HCT116 (cell line): ENCODE measurements at regions not wholly inside any gene's neighbourhood (a gene's known extent, or its start where the extent isn't known, plus 50 kb on each side); places are given as distances from the start of the nearest gene placed in this dataset.

Experiments
- ATAC-seq: fragments of 200-7000 bp; cut with Tn5 transposase; 2 replicates; pipeline ENCODE4 v1.9.1; 2020; ENCODE audit warnings: mild to moderate bottlenecking, moderate library complexity
- BruUV-seq: library from RNA; stranded (reverse); fragments of 400-500 nt; replicated peaks from 2 replicates; lab custom pipeline; 2021; lab: Mats Ljungman, UMichigan
- CTCF ChIA-PET: fragments of 300-600 bp; sonication (Branson Sonifier 250); formaldehyde crosslinking; loops from one replicate; lab custom pipeline; 2021; ENCODE audit warnings: antibody characterized with exemption; lab: Charles Lee
- POLR2A ChIA-PET: fragments of 300-600, 350-600 bp; sonication (Branson Sonifier 250); formaldehyde crosslinking; loops from one replicate; lab custom pipeline; 2021; ENCODE audit warnings: antibody characterized with exemption; lab: Charles Lee
- RAD21 ChIA-PET, 2 experiments: fragments of 300-600 bp; sonication (Branson Sonifier 250); formaldehyde crosslinking; loops; one replicate each; lab custom pipeline; 2023; ENCODE audit warnings: low total read pairs in 2 of 2; ENCODE audit not compliant: uncharacterized antibody in 2 of 2, unreplicated experiment in 2 of 2, low non-redundant PET in 1 of 2; lab: Charles Lee
- DNase-seq: peaks from one replicate; pipeline ENCODE4 v3.0.0-alpha.2; 2010; ENCODE audit warnings: low read depth, low spot score
- H2AFZ ChIP-seq: fragments of 200-600 bp; shearing (Covaris generic), sonication (generic); 2 replicates; pipeline ENCODE4 v1.6.1; 2017; ENCODE audit warnings: low read depth, mixed run types, mixed read lengths, antibody characterized with exemption, low read length; ENCODE audit not compliant: poor library complexity, severe bottlenecking
- H3K27ac ChIP-seq: 2 replicates; pipeline ENCODE4 v1.5.1; 2012; ENCODE audit warnings: low read depth, low read length
- H3K27me3 ChIP-seq: fragments of 200-600 bp; sonication (generic); 2 replicates; pipeline ENCODE4 v1.6.1; 2016; ENCODE audit warnings: mixed run types, low read length, mixed read lengths; ENCODE audit not compliant: insufficient read depth
- H3K36me3 ChIP-seq, 2 experiments: fragments of 200-500 bp in 1 of 2; fragments of 200-600 bp in 1 of 2; sonication (Bioruptor generic) in 1 of 2; sonication (generic) in 1 of 2; 2 replicates each; pipeline versions ENCODE4 v1.5.1 to v1.6.1; 2014 to 2016; ENCODE audit warnings: low read length in 2 of 2, inconsistent platforms in 1 of 2, mixed read lengths in 1 of 2, mixed run types in 1 of 2; ENCODE audit not compliant: insufficient read depth in 2 of 2, control insufficient read depth in 1 of 2
- H3K4me1 ChIP-seq, 2 experiments: fragments of 200-600 bp in 1 of 2; sonication (generic) in 1 of 2; 2 replicates each; pipeline versions ENCODE4 v1.5.1 to v1.6.1; 2012 to 2017; ENCODE audit warnings: low read length in 2 of 2, inconsistent platforms in 1 of 2, mild to moderate bottlenecking in 1 of 2, mixed read lengths in 1 of 2, mixed run types in 1 of 2, moderate library complexity in 1 of 2; ENCODE audit not compliant: insufficient read depth in 2 of 2, control insufficient read depth in 1 of 2
- H3K4me2 ChIP-seq: fragments of 200-600 bp; sonication (generic); 2 replicates; pipeline ENCODE4 v1.6.1; 2017; ENCODE audit warnings: mixed run types, low read length, mixed read lengths
- H3K4me3 ChIP-seq, 2 experiments: fragments of 200-600 bp in 1 of 2; sonication (generic) in 1 of 2; replicated peaks in 1 of 2; 2 replicates each; pipeline ENCODE4 v1.5.1; 2011 to 2016; ENCODE audit warnings: low read length in 2 of 2, control low read depth in 1 of 2, low read depth in 1 of 2, mild to moderate bottlenecking in 1 of 2, mixed read lengths in 1 of 2, mixed run types in 1 of 2
- H3K79me2 ChIP-seq: fragments of 200-600 bp; sonication (generic); 2 replicates; pipeline ENCODE4 v1.6.1; 2017; ENCODE audit warnings: mild to moderate bottlenecking, mixed run types, low read length, moderate library complexity, mixed read lengths; ENCODE audit not compliant: insufficient read depth
- H3K9ac ChIP-seq: fragments of 200-600 bp; sonication (generic); 2 replicates; pipeline ENCODE4 v1.6.1; 2016; ENCODE audit warnings: low read length, mixed read lengths
- H3K9me2 ChIP-seq: fragments of 200-600 bp; sonication (generic), shearing (Covaris generic); 2 replicates; pipeline ENCODE4 v1.6.1; 2017; ENCODE audit warnings: mixed run types, mild to moderate bottlenecking, moderate library complexity; ENCODE audit not compliant: insufficient read depth
- H3K9me3 ChIP-seq, 2 experiments: fragments of 200-500 bp in 1 of 2; fragments of 200-600 bp in 1 of 2; sonication (Bioruptor generic) in 1 of 2; sonication (generic) in 1 of 2; 2 replicates each; pipeline ENCODE4 v1.6.1; 2014 to 2017; ENCODE audit warnings: low read length in 2 of 2, mixed read lengths in 2 of 2, inconsistent platforms in 1 of 2, low read depth in 1 of 2, mild to moderate bottlenecking in 1 of 2, mixed run types in 1 of 2, moderate library complexity in 1 of 2; ENCODE audit not compliant: control insufficient read depth in 1 of 2, insufficient read depth in 1 of 2
- H4K20me1 ChIP-seq: fragments of 200-600 bp; sonication (generic), shearing (Covaris generic); 2 replicates; pipeline ENCODE4 v1.6.1; 2017; ENCODE audit warnings: mixed run types, mild to moderate bottlenecking, moderate library complexity; ENCODE audit not compliant: insufficient read depth
- CBX3 ChIP-seq: IDR thresholded peaks from 2 replicates; pipeline ENCODE4 v1.6.1; 2012; ENCODE audit warnings: low read depth
- CEBPB ChIP-seq: IDR thresholded peaks from 2 replicates; pipeline ENCODE4 v1.6.1; 2012; ENCODE audit warnings: low read depth
- EZH2 ChIP-seq: fragments of 200-600 bp; sonication (generic); IDR thresholded peaks from 2 replicates; pipeline ENCODE4 v1.6.1; 2017; ENCODE audit warnings: antibody characterized with exemption, mixed run types
- EZH2phosphoT487 ChIP-seq: fragments of 200-600 bp; IDR thresholded peaks from 2 replicates; pipeline ENCODE4 v1.6.1; 2018; ENCODE audit warnings: antibody characterized with exemption, borderline replicate concordance
- FOSL1 ChIP-seq: IDR thresholded peaks from 2 replicates; pipeline ENCODE4 v1.6.1; 2012; ENCODE audit warnings: low read depth
- JUND ChIP-seq: IDR thresholded peaks from 2 replicates; pipeline ENCODE4 v1.6.1; 2012
- POLR2A ChIP-seq: IDR thresholded peaks from 2 replicates; pipeline ENCODE4 v1.7.0; 2011; ENCODE audit warnings: borderline replicate concordance; ENCODE audit not compliant: insufficient read depth, insufficient read length; ENCODE audit errors: extremely low read depth
- POLR2AphosphoS5 ChIP-seq: IDR thresholded peaks from 2 replicates; pipeline ENCODE4 v1.6.1; 2011; ENCODE audit warnings: mild to moderate bottlenecking, low read depth, low read length, moderate library complexity
- RAD21 ChIP-seq: IDR thresholded peaks from 2 replicates; pipeline ENCODE4 v1.6.1; 2012; ENCODE audit warnings: low read depth, mild to moderate bottlenecking
- SIN3A ChIP-seq: IDR thresholded peaks from 2 replicates; pipeline ENCODE4 v1.6.1; 2012; ENCODE audit warnings: low read depth
- SP1 ChIP-seq: IDR thresholded peaks from 2 replicates; pipeline ENCODE4 v1.6.1; 2012; ENCODE audit warnings: low read depth
- ZBTB33 ChIP-seq: IDR thresholded peaks from 2 replicates; pipeline ENCODE4 v1.6.1; 2011; ENCODE audit warnings: mild to moderate bottlenecking, low read length, moderate library complexity; ENCODE audit not compliant: insufficient replicate concordance; ENCODE audit errors: extremely low read depth
- ZFX ChIP-seq: fragments of 450-650 bp; IDR thresholded peaks from 2 replicates; pipeline ENCODE4 v1.6.1; 2017
- ZNF274 ChIP-seq: fragments of 200-500 bp; sonication (Bioruptor generic); IDR thresholded peaks from 2 replicates; pipeline ENCODE4 v1.6.1; 2014; ENCODE audit warnings: mild to moderate bottlenecking, low read depth, low read length, inconsistent platforms
- intact Hi-C: fragments of 100-400 bp; cut with micrococcal nuclease; formaldehyde crosslinking; loops from 2 replicates; pipeline ENCODE4 v1.10.0; 2022
- TF ChIP-seq, protein P1 (sequence below), 3 experiments: fragments of 200-600 bp in 1 of 3; sonication (generic) in 1 of 3; IDR thresholded peaks in 2 of 3; conservative IDR thresholded peaks in 1 of 3; 2 replicates each; pipeline ENCODE4 v1.5.1; 2012 to 2017; ENCODE audit warnings: low read depth in 2 of 3, low read length in 2 of 3, antibody characterized with exemption in 1 of 3, borderline replicate concordance in 1 of 3, control low read depth in 1 of 3, mild to moderate bottlenecking in 1 of 3, mixed read lengths in 1 of 3, mixed run types in 1 of 3, moderate library complexity in 1 of 3; ENCODE audit not compliant: insufficient read depth in 1 of 3

DNA sequence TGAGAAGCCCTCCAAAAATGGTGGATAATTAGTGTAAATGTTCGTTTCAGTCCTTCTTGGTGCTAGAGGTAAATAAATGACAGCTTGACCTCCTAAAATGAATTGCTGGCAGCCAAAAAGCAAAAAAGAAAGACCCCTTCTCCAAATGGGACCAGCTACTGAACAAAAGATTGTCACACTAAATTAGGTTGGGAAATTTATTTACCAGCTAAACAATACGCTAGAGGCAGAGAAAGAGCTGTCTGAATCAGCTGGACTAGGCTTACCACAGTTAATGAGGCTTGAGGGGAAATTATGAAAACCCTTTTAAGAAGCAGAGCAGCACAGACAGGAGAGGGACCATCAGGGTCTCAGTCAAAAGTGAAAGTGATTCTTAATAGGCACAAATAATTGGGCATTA lies 498.9 kb downstream of the SUCLA2 start:
- Histone ChIP-seq H3K9me2 (no peaks in the 10 kb centered on the region), H3K36me3 (no peaks in the 10 kb centered on the region), H3K9me3 (peaks cover 0 to 3% of the 10 kb centered on the region in 2 experiments; a peak in 1 of 4 replicates), H3K27ac (no peak overlapping the region), H3K4me3 (no peak overlapping the region), H3K4me1 (no peaks in the 10 kb centered on the region), H3K79me2 (no peaks in the 10 kb centered on the region), H3K4me2 (no peak overlapping the region), H2AFZ (no peak overlapping the region), H3K9ac (no peak overlapping the region), H4K20me1 (no peaks in the 10 kb centered on the region), H3K27me3 (no peaks in the 10 kb centered on the region)
- no TSS peak for BruUV-seq
- POLR2A ChIA-PET = no interaction called here
- CTCF ChIA-PET = no interaction called here
- DNase-seq (no peak), ATAC-seq (no peak)
- RAD21 ChIA-PET = no interaction called here
- TF ChIP-seq FOSL1 (no peak), EZH2phosphoT487 (no peak), SIN3A (no peak), CEBPB (no peak), CBX3 (no peak), POLR2AphosphoS5 (no peak), RAD21 (no peak), EZH2 (no peak), SP1 (no peak), ZBTB33 (no peak), ZNF274 (no peak), ZFX (no peak), JUND (no peak), POLR2A (no peak)
- TF ChIP-seq, protein P1, sequence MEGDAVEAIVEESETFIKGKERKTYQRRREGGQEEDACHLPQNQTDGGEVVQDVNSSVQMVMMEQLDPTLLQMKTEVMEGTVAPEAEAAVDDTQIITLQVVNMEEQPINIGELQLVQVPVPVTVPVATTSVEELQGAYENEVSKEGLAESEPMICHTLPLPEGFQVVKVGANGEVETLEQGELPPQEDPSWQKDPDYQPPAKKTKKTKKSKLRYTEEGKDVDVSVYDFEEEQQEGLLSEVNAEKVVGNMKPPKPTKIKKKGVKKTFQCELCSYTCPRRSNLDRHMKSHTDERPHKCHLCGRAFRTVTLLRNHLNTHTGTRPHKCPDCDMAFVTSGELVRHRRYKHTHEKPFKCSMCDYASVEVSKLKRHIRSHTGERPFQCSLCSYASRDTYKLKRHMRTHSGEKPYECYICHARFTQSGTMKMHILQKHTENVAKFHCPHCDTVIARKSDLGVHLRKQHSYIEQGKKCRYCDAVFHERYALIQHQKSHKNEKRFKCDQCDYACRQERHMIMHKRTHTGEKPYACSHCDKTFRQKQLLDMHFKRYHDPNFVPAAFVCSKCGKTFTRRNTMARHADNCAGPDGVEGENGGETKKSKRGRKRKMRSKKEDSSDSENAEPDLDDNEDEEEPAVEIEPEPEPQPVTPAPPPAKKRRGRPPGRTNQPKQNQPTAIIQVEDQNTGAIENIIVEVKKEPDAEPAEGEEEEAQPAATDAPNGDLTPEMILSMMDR (IDR thresholded peaks at IDR 0.05 in 2 of 3, conservative IDR thresholded peaks at IDR 0.05 in 1 of 3; ENCODE audit: borderline replicate concordance in 1 of 3, insufficient read depth in 1 of 3, low read depth in 2 of 3, low read length in 2 of 3) = no peak
- intact Hi-C loops = no loop called here
